K562 (cell line): ENCODE measurements at regions not wholly inside any gene's neighbourhood (a gene's known extent, or its start where the extent isn't known, plus 50 kb on each side); places are given as distances from the start of the nearest gene placed in this dataset.

Experiments used
- ATAC-seq: fragments of 200-7000 bp; cut with Tn5 transposase; 3 replicates; pipeline ENCODE4 v1.9.1; 2020; ENCODE audit warnings: moderate library complexity
- BruUV-seq: library from RNA; stranded (reverse); fragments of 400-500 nt; replicated peaks from 2 replicates; lab custom pipeline; 2021; lab: Mats Ljungman, UMichigan
- CTCF ChIA-PET: fragments of 300-600 bp; formaldehyde crosslinking; extraction: SDS; loops from one replicate; lab custom pipeline; 2021; ENCODE audit warnings: low intra/inter-chr PET ratio; lab: Yijun Ruan, JAX
- POLR2A ChIA-PET: fragments of 300-600, 350-650 bp; sonication (Branson Sonifier 250); formaldehyde crosslinking; extraction: SDS; loops from one replicate; lab custom pipeline; 2021; ENCODE audit warnings: antibody characterized with exemption, inconsistent platforms; lab: Yijun Ruan, JAX
- DNase-seq, 4 experiments: peaks; one replicate each; pipeline versions ENCODE4 v3.0.0 to v3.0.0-alpha.2; 2011 to 2018; ENCODE audit warnings: low spot score in 3 of 4, mixed read lengths in 3 of 4; ENCODE audit errors: extremely low read depth in 1 of 4
- FAIRE-seq: peaks from 2 replicates; lab custom pipeline; 2011; peaks lifted over from hg19 to GRCh38; lab: Jason Lieb, UNC
- H2AFZ ChIP-seq: 2 replicates; pipeline ENCODE4 v1.6.0; 2011; ENCODE audit warnings: low read depth, low read length, control low read depth, inconsistent platforms
- H3K27ac ChIP-seq: fragments of 200-600 bp; 3 replicates; pipeline ENCODE4 v1.8.0; 2011; ENCODE audit warnings: low read depth, mild to moderate bottlenecking, control low read depth, inconsistent platforms, low read length, moderate library complexity, mixed read lengths; ENCODE audit errors: extremely low read depth
- H3K27me3 ChIP-seq, 2 experiments: fragments of 300-600 bp in 1 of 2; 2 replicates in 1 of 2; 3 replicates in 1 of 2; pipeline versions ENCODE4 v1.6.0 to v1.8.0; 2011; ENCODE audit warnings: inconsistent platforms in 2 of 2, low read length in 2 of 2, mild to moderate bottlenecking in 1 of 2, mixed read lengths in 1 of 2, moderate library complexity in 1 of 2; ENCODE audit not compliant: control insufficient read depth in 2 of 2, insufficient read depth in 2 of 2
- H3K36me3 ChIP-seq: fragments of 300-600 bp; 3 replicates; pipeline ENCODE4 v1.8.0; 2011; ENCODE audit warnings: mild to moderate bottlenecking, low read length, inconsistent platforms; ENCODE audit not compliant: control insufficient read depth, insufficient read depth
- H3K4me1 ChIP-seq, 2 experiments: fragments of 200-600 bp in 1 of 2; replicated peaks in 1 of 2; 2 replicates in 1 of 2; 3 replicates in 1 of 2; pipeline versions ENCODE4 v1.5.1 to v1.8.0; 2011; ENCODE audit warnings: inconsistent platforms in 2 of 2, low read length in 2 of 2, mild to moderate bottlenecking in 1 of 2, mixed read lengths in 1 of 2, moderate library complexity in 1 of 2; ENCODE audit not compliant: control insufficient read depth in 2 of 2, insufficient read depth in 2 of 2
- H3K4me2 ChIP-seq: 2 replicates; pipeline ENCODE4 v1.6.1; 2011; ENCODE audit warnings: low read length, control low read depth, inconsistent platforms, mixed read lengths; ENCODE audit not compliant: insufficient read depth
- H3K4me3 ChIP-seq: fragments of 200-600 bp; sonication (generic), shearing (Covaris generic); 2 replicates; pipeline ENCODE4 v1.5.1; 2016; ENCODE audit warnings: control low read depth, inconsistent platforms
- H3K79me2 ChIP-seq: fragments of 200-600 bp; 3 replicates; pipeline ENCODE4 v1.8.0; 2011; ENCODE audit warnings: low read length, inconsistent platforms; ENCODE audit not compliant: control insufficient read depth, insufficient read depth
- H3K9ac ChIP-seq, 2 experiments: 2 replicates each; pipeline versions ENCODE4 v1.6.0 to v1.6.1; 2011; ENCODE audit warnings: low read depth in 2 of 2, low read length in 2 of 2, control low read depth in 1 of 2, inconsistent platforms in 1 of 2, mild to moderate bottlenecking in 1 of 2, mixed read lengths in 1 of 2; ENCODE audit not compliant: insufficient read depth in 1 of 2
- H3K9me1 ChIP-seq: one replicate; pipeline ENCODE4 v1.6.0; 2011; ENCODE audit warnings: inconsistent platforms, mild to moderate bottlenecking, low read length, moderate library complexity; ENCODE audit not compliant: control insufficient read depth, insufficient read depth
- H3K9me3 ChIP-seq: replicated peaks from 2 replicates; pipeline ENCODE4 v1.5.1; 2011; ENCODE audit warnings: low read depth, low read length, inconsistent platforms; ENCODE audit not compliant: control insufficient read depth, insufficient read depth
- H4K20me1 ChIP-seq: replicated peaks from 2 replicates; pipeline ENCODE4 v1.6.1; 2011; ENCODE audit warnings: low read length, inconsistent platforms, mixed read lengths; ENCODE audit not compliant: control insufficient read depth, insufficient read depth
- ADNP ChIP-seq: fragments of 200-800 bp; sonication (Bioruptor generic); IDR thresholded peaks from 2 replicates; pipeline ENCODE4 v1.6.1; 2016; ENCODE audit warnings: missing genetic modification characterization, missing compliant biosample characterization
- BACH1 ChIP-seq: fragments of 200-800 bp; sonication (Bioruptor generic); IDR thresholded peaks from 2 replicates; pipeline ENCODE4 v1.6.1; 2016; ENCODE audit warnings: missing genetic modification characterization, missing compliant biosample characterization
- MTA1 ChIP-seq: fragments of 450-650 bp; IDR thresholded peaks from 2 replicates; pipeline ENCODE4 v1.6.1; 2017; ENCODE audit warnings: borderline replicate concordance
- PATZ1 ChIP-seq: fragments of 250-450 bp; sonication (Bioruptor Pico); IDR thresholded peaks from 2 replicates; pipeline ENCODE4 v1.5.0; 2020; ENCODE audit warnings: mild to moderate bottlenecking, borderline replicate concordance
- ZNF23 ChIP-seq: fragments of 250-450 bp; sonication (Bioruptor Pico); IDR thresholded peaks from 2 replicates; pipeline ENCODE4 v1.4.0; 2020; ENCODE audit warnings: mild to moderate bottlenecking
- in situ Hi-C: fragments of 300-500 bp; cut with MboI; formaldehyde crosslinking; loops from 4 replicates; pipeline ENCODE4 v1.15.0; 2018; ENCODE audit warnings: inconsistent platforms, mixed read lengths
- intact Hi-C: fragments of 100-400 bp; cut with micrococcal nuclease; formaldehyde crosslinking; loops from 2 replicates; pipeline ENCODE4 v1.14.2; 2022
- TF ChIP-seq, protein P1 (sequence below): fragments of 450-650 bp; conservative IDR thresholded peaks from 2 replicates; pipeline ENCODE4 v1.6.1; 2016; ENCODE audit warnings: missing genetic modification characterization, low read depth, mild to moderate bottlenecking, control low read depth, missing compliant biosample characterization
- TF ChIP-seq, protein P2 (sequence below): fragments of 450-650 bp; formaldehyde crosslinking; IDR thresholded peaks from 2 replicates; pipeline ENCODE4 v1.4.0; 2022; ENCODE audit warnings: mild to moderate bottlenecking, moderate library complexity

DNA sequence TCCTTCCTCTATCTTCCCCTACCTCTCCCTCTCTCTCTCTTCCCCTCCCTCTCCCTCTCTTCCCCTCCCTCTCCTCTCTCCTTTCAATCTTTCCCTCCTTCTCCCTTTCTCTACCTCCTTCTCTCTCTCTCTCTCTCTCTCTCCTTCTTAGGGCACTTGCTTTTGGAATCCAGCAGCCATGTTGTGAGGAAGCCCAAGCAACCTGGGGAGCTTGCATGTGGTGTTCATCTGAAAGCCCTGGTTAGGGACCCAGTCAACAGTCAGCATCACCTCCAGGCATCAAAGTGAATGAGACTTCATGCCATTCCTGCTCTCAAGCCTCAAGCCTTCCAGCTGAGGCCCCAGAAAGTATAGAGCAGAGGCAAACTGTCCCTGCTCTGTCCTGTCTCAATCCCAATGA is 65.6 kb upstream of the SHISAL1 start:
- H3K4me1 ChIP-seq: no peaks in the 10 kb centered on the region
- H3K79me2 ChIP-seq: no peaks in the 10 kb centered on the region
- no TSS peak for BruUV-seq
- H3K27ac ChIP-seq: no peak overlapping the region
- no peak for DNase-seq
- no peak overlapping the region for H2AFZ ChIP-seq
- ChIA-PET CTCF (no interaction called here), POLR2A (interaction anchor here (0.6 kb wide), 1 partner anchor 247 kb away, joined by 3 read pairs; no protein-coding TSS in a partner anchor)
- H3K27me3 ChIP-seq: peaks cover 0 to 9% of the 10 kb centered on the region in 2 experiments; a peak in 1 of 5 replicates
- no peak overlapping the region for H3K9ac ChIP-seq
- FAIRE-seq: no peak
- no peaks in the 10 kb centered on the region for H3K9me3 ChIP-seq
- no peak for TF ChIP-seq BACH1 (tag)
- TF ChIP-seq, protein P1, sequence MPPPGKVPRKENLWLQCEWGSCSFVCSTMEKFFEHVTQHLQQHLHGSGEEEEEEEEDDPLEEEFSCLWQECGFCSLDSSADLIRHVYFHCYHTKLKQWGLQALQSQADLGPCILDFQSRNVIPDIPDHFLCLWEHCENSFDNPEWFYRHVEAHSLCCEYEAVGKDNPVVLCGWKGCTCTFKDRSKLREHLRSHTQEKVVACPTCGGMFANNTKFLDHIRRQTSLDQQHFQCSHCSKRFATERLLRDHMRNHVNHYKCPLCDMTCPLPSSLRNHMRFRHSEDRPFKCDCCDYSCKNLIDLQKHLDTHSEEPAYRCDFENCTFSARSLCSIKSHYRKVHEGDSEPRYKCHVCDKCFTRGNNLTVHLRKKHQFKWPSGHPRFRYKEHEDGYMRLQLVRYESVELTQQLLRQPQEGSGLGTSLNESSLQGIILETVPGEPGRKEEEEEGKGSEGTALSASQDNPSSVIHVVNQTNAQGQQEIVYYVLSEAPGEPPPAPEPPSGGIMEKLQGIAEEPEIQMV (tag): no peak
- TF ChIP-seq ADNP: no peak
- TF ChIP-seq PATZ1 (CRISPR knock-in tag): no peak
- TF ChIP-seq, protein P2, sequence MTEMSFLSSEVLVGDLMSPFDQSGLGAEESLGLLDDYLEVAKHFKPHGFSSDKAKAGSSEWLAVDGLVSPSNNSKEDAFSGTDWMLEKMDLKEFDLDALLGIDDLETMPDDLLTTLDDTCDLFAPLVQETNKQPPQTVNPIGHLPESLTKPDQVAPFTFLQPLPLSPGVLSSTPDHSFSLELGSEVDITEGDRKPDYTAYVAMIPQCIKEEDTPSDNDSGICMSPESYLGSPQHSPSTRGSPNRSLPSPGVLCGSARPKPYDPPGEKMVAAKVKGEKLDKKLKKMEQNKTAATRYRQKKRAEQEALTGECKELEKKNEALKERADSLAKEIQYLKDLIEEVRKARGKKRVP: no peak
- no peak for TF ChIP-seq ZNF23 (CRISPR knock-in tag)
- no peak for TF ChIP-seq MTA1
- ATAC-seq: no peak
- in situ Hi-C loops: no loop called here
- no peaks in the 10 kb centered on the region for H4K20me1 ChIP-seq
- no peaks in the 10 kb centered on the region for H3K9me1 ChIP-seq
- no peak overlapping the region for H3K4me2 ChIP-seq
- H3K36me3 ChIP-seq: no peaks in the 10 kb centered on the region
- no peak overlapping the region for H3K4me3 ChIP-seq
- intact Hi-C loops: no loop called here
